ENCODE measurements at regions not wholly inside any gene's neighbourhood (a gene's known extent, or its start where the extent isn't known, plus 50 kb on each side); places are given as distances from the start of the nearest gene placed in this dataset.
"Not testable (repeated sequence)": the region's sequence is repeated elsewhere in the genome, so short reads cannot be mapped to it uniquely, and the experiment has no call there.

DNA sequence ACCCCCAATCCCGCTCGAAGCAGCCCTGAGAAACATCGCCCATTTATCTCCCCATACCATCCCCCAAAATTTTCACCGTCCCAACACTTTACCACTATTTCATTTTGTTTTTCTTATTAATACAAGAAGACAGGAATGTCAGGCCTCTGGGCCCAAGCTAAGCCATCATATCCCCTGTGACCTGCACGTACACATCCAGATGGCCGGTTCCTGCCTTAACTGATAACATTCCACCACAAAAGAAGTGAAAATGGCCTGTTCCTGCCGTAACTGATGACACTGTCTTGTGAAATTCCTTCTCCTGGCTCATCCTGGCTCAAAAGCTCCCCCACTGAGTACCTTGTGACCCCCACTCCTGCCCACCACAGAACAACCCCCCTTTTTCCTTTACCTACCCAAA, 129.8 kb upstream of the ATXN1 start:
- TF ChIP-seq, protein P1, sequence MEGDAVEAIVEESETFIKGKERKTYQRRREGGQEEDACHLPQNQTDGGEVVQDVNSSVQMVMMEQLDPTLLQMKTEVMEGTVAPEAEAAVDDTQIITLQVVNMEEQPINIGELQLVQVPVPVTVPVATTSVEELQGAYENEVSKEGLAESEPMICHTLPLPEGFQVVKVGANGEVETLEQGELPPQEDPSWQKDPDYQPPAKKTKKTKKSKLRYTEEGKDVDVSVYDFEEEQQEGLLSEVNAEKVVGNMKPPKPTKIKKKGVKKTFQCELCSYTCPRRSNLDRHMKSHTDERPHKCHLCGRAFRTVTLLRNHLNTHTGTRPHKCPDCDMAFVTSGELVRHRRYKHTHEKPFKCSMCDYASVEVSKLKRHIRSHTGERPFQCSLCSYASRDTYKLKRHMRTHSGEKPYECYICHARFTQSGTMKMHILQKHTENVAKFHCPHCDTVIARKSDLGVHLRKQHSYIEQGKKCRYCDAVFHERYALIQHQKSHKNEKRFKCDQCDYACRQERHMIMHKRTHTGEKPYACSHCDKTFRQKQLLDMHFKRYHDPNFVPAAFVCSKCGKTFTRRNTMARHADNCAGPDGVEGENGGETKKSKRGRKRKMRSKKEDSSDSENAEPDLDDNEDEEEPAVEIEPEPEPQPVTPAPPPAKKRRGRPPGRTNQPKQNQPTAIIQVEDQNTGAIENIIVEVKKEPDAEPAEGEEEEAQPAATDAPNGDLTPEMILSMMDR (IDR thresholded peaks at IDR 0.05), result not testable (repeated sequence)
- not testable (repeated sequence) for TF ChIP-seq EP300 (IDR thresholded peaks at IDR 0.05; ENCODE audit: low read depth); POLR2A (IDR thresholded peaks at IDR 0.05); POLR2AphosphoS5 (IDR thresholded peaks at IDR 0.05)
